PC-9 (cell line): ENCODE measurements at regions not wholly inside any gene's neighbourhood (a gene's known extent, or its start where the extent isn't known, plus 50 kb on each side); places are given as distances from the start of the nearest gene placed in this dataset.
A peak's percentile ranks its signal among the peaks of the same experiment; 100 is the strongest.

Experiments
- BruUV-seq: library from RNA; stranded (reverse); fragments of 400-500 nt; replicated peaks from 2 replicates; lab custom pipeline; 2021; lab: Mats Ljungman, UMichigan
- CTCF ChIA-PET: fragments of 300-600 bp; sonication (Branson Sonifier 250); formaldehyde crosslinking; loops from one replicate; lab custom pipeline; 2022; ENCODE audit warnings: antibody characterized with exemption; lab: Charles Lee
- POLR2A ChIA-PET: fragments of 300-600 bp; sonication (Branson Sonifier 250); formaldehyde crosslinking; loops from one replicate; lab custom pipeline; 2022; ENCODE audit warnings: antibody characterized with exemption; ENCODE audit not compliant: unreplicated experiment; lab: Charles Lee
- DNase-seq, 2 experiments: peaks; one replicate each; pipeline versions ENCODE4 v3.0.0 to v3.0.0-alpha.2; 2015 to 2022; ENCODE audit warnings: mixed read lengths in 1 of 2
- H2AFZ ChIP-seq: fragments of 200-600 bp; sonication (generic); 2 replicates; pipeline ENCODE4 v1.8.1; 2017; ENCODE audit warnings: antibody characterized with exemption
- H3F3A ChIP-seq: fragments of 200-600 bp; sonication (generic); 2 replicates; pipeline ENCODE4 v1.8.1; 2017; ENCODE audit warnings: antibody characterized with exemption, mild to moderate bottlenecking, low read depth; ENCODE audit not compliant: insufficient read depth
- H3K27ac ChIP-seq: fragments of 200-600 bp; sonication (generic); 2 replicates; pipeline ENCODE4 v1.6.1; 2016; ENCODE audit warnings: mixed run types
- H3K27me3 ChIP-seq: fragments of 200-600 bp; sonication (generic); 2 replicates; pipeline ENCODE4 v1.6.1; 2016; ENCODE audit warnings: low read depth, mixed run types; ENCODE audit not compliant: insufficient read depth
- H3K36me3 ChIP-seq: fragments of 200-600 bp; sonication (generic); 2 replicates; pipeline ENCODE4 v1.6.1; 2016; ENCODE audit warnings: low read depth, mixed run types
- H3K4me1 ChIP-seq: fragments of 200-600 bp; sonication (generic); replicated peaks from 2 replicates; pipeline ENCODE4 v1.6.1; 2016; ENCODE audit warnings: mixed run types; ENCODE audit not compliant: insufficient read depth
- H3K4me2 ChIP-seq: fragments of 200-600 bp; sonication (generic); 2 replicates; pipeline ENCODE4 v1.6.1; 2017; ENCODE audit warnings: mixed run types
- H3K4me3 ChIP-seq: fragments of 200-600 bp; sonication (generic); 2 replicates; pipeline ENCODE4 v1.6.1; 2016; ENCODE audit warnings: mixed run types
- H3K79me2 ChIP-seq: fragments of 200-600 bp; sonication (generic); 2 replicates; pipeline ENCODE4 v1.6.1; 2017; ENCODE audit warnings: low read depth, mixed run types
- H3K9me2 ChIP-seq: fragments of 200-600 bp; sonication (generic); 2 replicates; pipeline ENCODE4 v1.8.1; 2017; ENCODE audit warnings: mild to moderate bottlenecking; ENCODE audit not compliant: insufficient read depth
- H3K9me3 ChIP-seq: fragments of 200-600 bp; sonication (generic); 2 replicates; pipeline ENCODE4 v1.8.1; 2016; ENCODE audit warnings: low read depth; ENCODE audit not compliant: insufficient read depth
- H4K20me1 ChIP-seq: fragments of 200-600 bp; sonication (generic); 2 replicates; pipeline ENCODE4 v1.8.1; 2017; ENCODE audit not compliant: insufficient read depth
- EZH2 ChIP-seq: fragments of 200-600 bp; sonication (generic); IDR thresholded peaks from 2 replicates; pipeline ENCODE4 v1.8.0; 2017; ENCODE audit warnings: antibody characterized with exemption, low read depth
- intact Hi-C: fragments of 100-400 bp; cut with micrococcal nuclease; formaldehyde crosslinking; loops from one replicate; pipeline ENCODE4 v1.10.0; 2022; ENCODE audit not compliant: unreplicated experiment
- TF ChIP-seq, protein P1 (sequence below): fragments of 200-600 bp; sonication (generic); conservative IDR thresholded peaks from 2 replicates; pipeline ENCODE4 v1.6.1; 2017; ENCODE audit warnings: mixed run types, antibody characterized with exemption, mild to moderate bottlenecking, moderate library complexity

DNA sequence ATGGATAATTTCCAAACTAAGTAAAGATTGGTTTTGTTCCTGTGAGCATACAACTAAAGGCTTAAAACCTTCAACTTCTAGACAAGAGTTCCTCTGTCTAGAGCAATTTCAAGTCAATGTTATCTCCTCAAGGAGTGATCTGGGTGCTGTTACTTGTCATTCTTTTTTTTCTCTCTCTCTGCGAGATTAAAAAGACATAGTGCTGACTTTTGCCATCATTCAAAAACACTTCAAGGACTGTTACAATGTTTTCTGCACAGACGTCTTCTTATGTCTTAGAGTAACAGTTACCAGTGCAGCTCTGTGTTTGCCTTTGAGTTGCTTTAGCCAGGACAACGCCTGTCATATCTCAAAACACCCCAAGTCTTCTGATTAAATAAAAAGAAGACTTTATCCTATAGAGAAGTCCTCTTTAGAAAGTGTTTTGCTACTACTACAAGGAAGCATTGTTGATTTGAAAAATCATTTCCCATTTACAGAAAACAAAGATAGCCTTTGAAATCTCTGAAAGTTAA lies 263.5 kb upstream of the FERD3L start:
- no peaks in the 10 kb centered on the region for H4K20me1 ChIP-seq
- no peak overlapping the region for H3K27ac ChIP-seq
- H3K4me2 ChIP-seq, result no peak overlapping the region
- no peaks in the 10 kb centered on the region for H3K9me3 ChIP-seq
- H3K4me3 ChIP-seq, result no peak overlapping the region
- intact Hi-C loops, result no loop called here
- H3K36me3 ChIP-seq, result no peaks in the 10 kb centered on the region
- H3K27me3 ChIP-seq, result 0 out of 2 replicates have a peak, but pooled peaks cover 9% of the 10 kb centered on the region
- peaks cover 7% of the 10 kb centered on the region for H3K4me1 ChIP-seq
- BruUV-seq, result no TSS peak
- no peaks in the 10 kb centered on the region for H3K79me2 ChIP-seq
- no peaks in the 10 kb centered on the region for H3K9me2 ChIP-seq
- H3F3A ChIP-seq, result no peaks in the 10 kb centered on the region
- no peak for DNase-seq
- TF ChIP-seq, protein P1, sequence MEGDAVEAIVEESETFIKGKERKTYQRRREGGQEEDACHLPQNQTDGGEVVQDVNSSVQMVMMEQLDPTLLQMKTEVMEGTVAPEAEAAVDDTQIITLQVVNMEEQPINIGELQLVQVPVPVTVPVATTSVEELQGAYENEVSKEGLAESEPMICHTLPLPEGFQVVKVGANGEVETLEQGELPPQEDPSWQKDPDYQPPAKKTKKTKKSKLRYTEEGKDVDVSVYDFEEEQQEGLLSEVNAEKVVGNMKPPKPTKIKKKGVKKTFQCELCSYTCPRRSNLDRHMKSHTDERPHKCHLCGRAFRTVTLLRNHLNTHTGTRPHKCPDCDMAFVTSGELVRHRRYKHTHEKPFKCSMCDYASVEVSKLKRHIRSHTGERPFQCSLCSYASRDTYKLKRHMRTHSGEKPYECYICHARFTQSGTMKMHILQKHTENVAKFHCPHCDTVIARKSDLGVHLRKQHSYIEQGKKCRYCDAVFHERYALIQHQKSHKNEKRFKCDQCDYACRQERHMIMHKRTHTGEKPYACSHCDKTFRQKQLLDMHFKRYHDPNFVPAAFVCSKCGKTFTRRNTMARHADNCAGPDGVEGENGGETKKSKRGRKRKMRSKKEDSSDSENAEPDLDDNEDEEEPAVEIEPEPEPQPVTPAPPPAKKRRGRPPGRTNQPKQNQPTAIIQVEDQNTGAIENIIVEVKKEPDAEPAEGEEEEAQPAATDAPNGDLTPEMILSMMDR, result no peak
- TF ChIP-seq EZH2, result no peak
- no peak overlapping the region for H2AFZ ChIP-seq
- CTCF ChIA-PET, result no interaction called here
- POLR2A ChIA-PET, result no interaction called here

DNA sequence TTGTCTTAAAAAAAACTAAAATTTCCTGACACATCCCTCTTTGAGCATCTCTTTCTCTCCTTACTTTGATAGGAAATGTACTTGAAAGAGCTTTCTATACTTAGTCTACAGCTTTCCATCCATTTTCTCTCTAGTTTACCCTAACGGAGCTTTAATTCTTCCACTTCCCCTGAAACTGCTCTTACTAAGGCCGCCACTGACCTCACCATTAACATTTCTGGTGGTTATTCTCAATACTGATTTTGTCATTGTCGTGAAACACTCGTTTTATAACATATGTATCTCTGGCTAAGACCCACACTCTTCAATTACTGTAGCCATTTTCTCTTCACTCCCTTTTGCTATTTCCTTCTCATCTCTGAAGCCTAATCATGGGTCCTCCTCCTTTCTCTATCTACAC lies 262.0 kb upstream of the FERD3L start:
- POLR2A ChIA-PET, result no interaction called here
- Histone ChIP-seq H3K27me3 (0 out of 2 replicates have a peak, but pooled peaks cover 9% of the 10 kb centered on the region), H3K9me3 (no peaks in the 10 kb centered on the region), H3K27ac (no peak overlapping the region), H2AFZ (no peak overlapping the region), H3K4me2 (no peak overlapping the region), H3K4me1 (peaks cover 7% of the 10 kb centered on the region), H3K36me3 (no peaks in the 10 kb centered on the region), H4K20me1 (no peaks in the 10 kb centered on the region), H3K9me2 (no peaks in the 10 kb centered on the region), H3K79me2 (no peaks in the 10 kb centered on the region), H3F3A (no peaks in the 10 kb centered on the region), H3K4me3 (no peak overlapping the region)
- CTCF ChIA-PET, result no interaction called here
- no TSS peak for BruUV-seq
- TF ChIP-seq, protein P1, result no peak
- no peak for TF ChIP-seq EZH2
- DNase-seq, result no peak
- intact Hi-C loops, result no loop called here

DNA sequence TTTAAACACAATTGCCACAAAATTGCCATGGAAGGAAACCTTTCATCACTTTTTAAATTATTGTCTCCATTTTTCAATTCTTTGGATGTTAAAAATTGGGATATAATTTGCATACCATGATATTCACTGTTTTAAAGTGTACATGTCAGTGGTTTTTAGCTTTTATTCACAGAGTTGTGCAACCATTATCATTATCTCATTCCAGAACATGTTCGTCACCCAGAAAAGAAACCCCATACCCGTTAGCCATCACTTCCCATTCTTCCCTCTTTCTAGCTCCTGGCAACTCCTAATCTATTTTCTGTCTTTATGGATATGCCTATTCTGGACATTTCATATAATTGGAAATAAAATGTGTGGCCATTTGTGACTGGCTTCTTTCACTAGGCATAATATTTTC lies 260.3 kb upstream of the FERD3L start:
- Histone ChIP-seq H3K36me3 (no peaks in the 10 kb centered on the region), H3F3A (no peaks in the 10 kb centered on the region), H3K27ac (no peak overlapping the region), H3K4me1 (peaks cover 7% of the 10 kb centered on the region), H3K79me2 (no peaks in the 10 kb centered on the region), H3K4me2 (0 out of 2 replicates have a peak overlapping the region, but pooled peaks have one; percentile 3), H3K9me2 (no peaks in the 10 kb centered on the region), H3K9me3 (no peaks in the 10 kb centered on the region; the same call in 1 of the 2 replicates), H2AFZ (no peak overlapping the region), H4K20me1 (no peaks in the 10 kb centered on the region), H3K4me3 (no peak overlapping the region), H3K27me3 (0 out of 2 replicates have a peak, but pooled peaks cover 9% of the 10 kb centered on the region)
- CTCF ChIA-PET, result no interaction called here
- no peak for TF ChIP-seq EZH2
- TF ChIP-seq, protein P1, result no peak
- no peak for DNase-seq
- BruUV-seq, result no TSS peak
- intact Hi-C loops, result no loop called here
- POLR2A ChIA-PET, result no interaction called here
